GM23338 (cell line): ENCODE measurements at regions not wholly inside any gene's neighbourhood (a gene's known extent, or its start where the extent isn't known, plus 50 kb on each side); places are given as distances from the start of the nearest gene placed in this dataset.

Source experiments
- CREB1 ChIP-seq: fragments of 250-450 bp; sonication (Bioruptor Pico); IDR thresholded peaks from 2 replicates; pipeline ENCODE4 v1.5.0; 2020; ENCODE audit warnings: low read depth, mild to moderate bottlenecking, moderate library complexity
- CTCF ChIP-seq, 2 experiments: fragments of 200-600 bp in 1 of 2; sonication (generic) in 1 of 2; conservative IDR thresholded peaks; 2 replicates each; pipeline versions ENCODE4 v1.5.1 to v1.6.1; 2016 to 2017; ENCODE audit warnings: antibody characterized with exemption in 2 of 2, low read depth in 2 of 2, mild to moderate bottlenecking in 2 of 2, moderate library complexity in 1 of 2
- EZH2 ChIP-seq: fragments of 200-600 bp; sonication (generic); IDR thresholded peaks from one replicate; pipeline ENCODE4 v1.8.0; 2017; ENCODE audit warnings: antibody characterized with exemption, mild to moderate bottlenecking, low read depth; ENCODE audit not compliant: unreplicated experiment
- JUNB ChIP-seq: IDR thresholded peaks from one replicate; pipeline ENCODE4 v1.6.1; 2016; ENCODE audit warnings: antibody characterized with exemption; ENCODE audit not compliant: unreplicated experiment
- POLR2AphosphoS5 ChIP-seq: IDR thresholded peaks from 2 replicates; pipeline ENCODE4 v1.6.1; 2016; ENCODE audit warnings: antibody characterized with exemption, low read depth
- ZNF331 ChIP-seq: fragments of 250-450 bp; sonication (Bioruptor Pico); IDR thresholded peaks from 2 replicates; pipeline ENCODE4 v1.5.0; 2020; ENCODE audit warnings: low read depth, mild to moderate bottlenecking, moderate library complexity

- TF ChIP-seq CREB1 (CRISPR knock-in tag) = no peak
- no peak for TF ChIP-seq CTCF (conservative IDR thresholded peaks at IDR 0.05; ENCODE audit: low read depth in 2 of 2)
- TF ChIP-seq EZH2 = no peak
- no peak for TF ChIP-seq JUNB
- TF ChIP-seq ZNF331 = no peak
- TF ChIP-seq POLR2AphosphoS5 = no peak
Observed at GRCh38 chr12:98329589-98329988, 185.8 kb upstream of the TMPO start.
